HCT116 (cell line): ENCODE measurements at regions not wholly inside any gene's neighbourhood (a gene's known extent, or its start where the extent isn't known, plus 50 kb on each side); places are given as distances from the start of the nearest gene placed in this dataset.

Experiments
- ATAC-seq: fragments of 200-7000 bp; cut with Tn5 transposase; 2 replicates; pipeline ENCODE4 v1.9.1; 2020; ENCODE audit warnings: mild to moderate bottlenecking, moderate library complexity
- BruUV-seq: library from RNA; stranded (reverse); fragments of 400-500 nt; replicated peaks from 2 replicates; lab custom pipeline; 2021; lab: Mats Ljungman, UMichigan
- CTCF ChIA-PET: fragments of 300-600 bp; sonication (Branson Sonifier 250); formaldehyde crosslinking; loops from one replicate; lab custom pipeline; 2021; ENCODE audit warnings: antibody characterized with exemption; lab: Charles Lee
- POLR2A ChIA-PET: fragments of 300-600, 350-600 bp; sonication (Branson Sonifier 250); formaldehyde crosslinking; loops from one replicate; lab custom pipeline; 2021; ENCODE audit warnings: antibody characterized with exemption; lab: Charles Lee
- RAD21 ChIA-PET, 2 experiments: fragments of 300-600 bp; sonication (Branson Sonifier 250); formaldehyde crosslinking; loops; one replicate each; lab custom pipeline; 2023; ENCODE audit warnings: low total read pairs in 2 of 2; ENCODE audit not compliant: uncharacterized antibody in 2 of 2, unreplicated experiment in 2 of 2, low non-redundant PET in 1 of 2; lab: Charles Lee
- DNase-seq: peaks from one replicate; pipeline ENCODE4 v3.0.0-alpha.2; 2010; ENCODE audit warnings: low read depth, low spot score
- H2AFZ ChIP-seq: fragments of 200-600 bp; shearing (Covaris generic), sonication (generic); 2 replicates; pipeline ENCODE4 v1.6.1; 2017; ENCODE audit warnings: low read depth, mixed run types, mixed read lengths, antibody characterized with exemption, low read length; ENCODE audit not compliant: poor library complexity, severe bottlenecking
- H3K27ac ChIP-seq: 2 replicates; pipeline ENCODE4 v1.5.1; 2012; ENCODE audit warnings: low read depth, low read length
- H3K27me3 ChIP-seq: fragments of 200-600 bp; sonication (generic); 2 replicates; pipeline ENCODE4 v1.6.1; 2016; ENCODE audit warnings: mixed run types, low read length, mixed read lengths; ENCODE audit not compliant: insufficient read depth
- H3K36me3 ChIP-seq, 2 experiments: fragments of 200-500 bp in 1 of 2; fragments of 200-600 bp in 1 of 2; sonication (Bioruptor generic) in 1 of 2; sonication (generic) in 1 of 2; 2 replicates each; pipeline versions ENCODE4 v1.5.1 to v1.6.1; 2014 to 2016; ENCODE audit warnings: low read length in 2 of 2, inconsistent platforms in 1 of 2, mixed read lengths in 1 of 2, mixed run types in 1 of 2; ENCODE audit not compliant: insufficient read depth in 2 of 2, control insufficient read depth in 1 of 2
- H3K4me1 ChIP-seq, 2 experiments: fragments of 200-600 bp in 1 of 2; sonication (generic) in 1 of 2; 2 replicates each; pipeline versions ENCODE4 v1.5.1 to v1.6.1; 2012 to 2017; ENCODE audit warnings: low read length in 2 of 2, inconsistent platforms in 1 of 2, mild to moderate bottlenecking in 1 of 2, mixed read lengths in 1 of 2, mixed run types in 1 of 2, moderate library complexity in 1 of 2; ENCODE audit not compliant: insufficient read depth in 2 of 2, control insufficient read depth in 1 of 2
- H3K4me2 ChIP-seq: fragments of 200-600 bp; sonication (generic); 2 replicates; pipeline ENCODE4 v1.6.1; 2017; ENCODE audit warnings: mixed run types, low read length, mixed read lengths
- H3K4me3 ChIP-seq, 2 experiments: fragments of 200-600 bp in 1 of 2; sonication (generic) in 1 of 2; replicated peaks in 1 of 2; 2 replicates each; pipeline ENCODE4 v1.5.1; 2011 to 2016; ENCODE audit warnings: low read length in 2 of 2, control low read depth in 1 of 2, low read depth in 1 of 2, mild to moderate bottlenecking in 1 of 2, mixed read lengths in 1 of 2, mixed run types in 1 of 2
- H3K79me2 ChIP-seq: fragments of 200-600 bp; sonication (generic); 2 replicates; pipeline ENCODE4 v1.6.1; 2017; ENCODE audit warnings: mild to moderate bottlenecking, mixed run types, low read length, moderate library complexity, mixed read lengths; ENCODE audit not compliant: insufficient read depth
- H3K9ac ChIP-seq: fragments of 200-600 bp; sonication (generic); 2 replicates; pipeline ENCODE4 v1.6.1; 2016; ENCODE audit warnings: low read length, mixed read lengths
- H3K9me2 ChIP-seq: fragments of 200-600 bp; sonication (generic), shearing (Covaris generic); 2 replicates; pipeline ENCODE4 v1.6.1; 2017; ENCODE audit warnings: mixed run types, mild to moderate bottlenecking, moderate library complexity; ENCODE audit not compliant: insufficient read depth
- H3K9me3 ChIP-seq, 2 experiments: fragments of 200-500 bp in 1 of 2; fragments of 200-600 bp in 1 of 2; sonication (Bioruptor generic) in 1 of 2; sonication (generic) in 1 of 2; 2 replicates each; pipeline ENCODE4 v1.6.1; 2014 to 2017; ENCODE audit warnings: low read length in 2 of 2, mixed read lengths in 2 of 2, inconsistent platforms in 1 of 2, low read depth in 1 of 2, mild to moderate bottlenecking in 1 of 2, mixed run types in 1 of 2, moderate library complexity in 1 of 2; ENCODE audit not compliant: control insufficient read depth in 1 of 2, insufficient read depth in 1 of 2
- H4K20me1 ChIP-seq: fragments of 200-600 bp; sonication (generic), shearing (Covaris generic); 2 replicates; pipeline ENCODE4 v1.6.1; 2017; ENCODE audit warnings: mixed run types, mild to moderate bottlenecking, moderate library complexity; ENCODE audit not compliant: insufficient read depth
- ATF3 ChIP-seq: IDR thresholded peaks from 2 replicates; pipeline ENCODE4 v1.6.1; 2012
- CBX3 ChIP-seq: IDR thresholded peaks from 2 replicates; pipeline ENCODE4 v1.6.1; 2012; ENCODE audit warnings: low read depth
- CEBPB ChIP-seq: IDR thresholded peaks from 2 replicates; pipeline ENCODE4 v1.6.1; 2012; ENCODE audit warnings: low read depth
- EGR1 ChIP-seq: IDR thresholded peaks from 2 replicates; pipeline ENCODE4 v1.6.1; 2012; ENCODE audit warnings: low read depth
- EZH2 ChIP-seq: fragments of 200-600 bp; sonication (generic); IDR thresholded peaks from 2 replicates; pipeline ENCODE4 v1.6.1; 2017; ENCODE audit warnings: antibody characterized with exemption, mixed run types
- EZH2phosphoT487 ChIP-seq: fragments of 200-600 bp; IDR thresholded peaks from 2 replicates; pipeline ENCODE4 v1.6.1; 2018; ENCODE audit warnings: antibody characterized with exemption, borderline replicate concordance
- FOSL1 ChIP-seq: IDR thresholded peaks from 2 replicates; pipeline ENCODE4 v1.6.1; 2012; ENCODE audit warnings: low read depth
- JUND ChIP-seq: IDR thresholded peaks from 2 replicates; pipeline ENCODE4 v1.6.1; 2012
- MAX ChIP-seq: IDR thresholded peaks from 2 replicates; pipeline ENCODE4 v1.6.1; 2012
- POLR2A ChIP-seq: IDR thresholded peaks from 2 replicates; pipeline ENCODE4 v1.7.0; 2011; ENCODE audit warnings: borderline replicate concordance; ENCODE audit not compliant: insufficient read depth, insufficient read length; ENCODE audit errors: extremely low read depth
- POLR2AphosphoS5 ChIP-seq: IDR thresholded peaks from 2 replicates; pipeline ENCODE4 v1.6.1; 2011; ENCODE audit warnings: mild to moderate bottlenecking, low read depth, low read length, moderate library complexity
- SIN3A ChIP-seq: IDR thresholded peaks from 2 replicates; pipeline ENCODE4 v1.6.1; 2012; ENCODE audit warnings: low read depth
- SP1 ChIP-seq: IDR thresholded peaks from 2 replicates; pipeline ENCODE4 v1.6.1; 2012; ENCODE audit warnings: low read depth
- YY1 ChIP-seq: IDR thresholded peaks from 2 replicates; pipeline ENCODE4 v1.6.1; 2011; ENCODE audit warnings: low read length, low read depth, moderate library complexity, mild to moderate bottlenecking; ENCODE audit not compliant: insufficient replicate concordance; ENCODE audit errors: extremely low read depth
- ZBTB33 ChIP-seq: IDR thresholded peaks from 2 replicates; pipeline ENCODE4 v1.6.1; 2011; ENCODE audit warnings: mild to moderate bottlenecking, low read length, moderate library complexity; ENCODE audit not compliant: insufficient replicate concordance; ENCODE audit errors: extremely low read depth
- ZFX ChIP-seq: fragments of 450-650 bp; IDR thresholded peaks from 2 replicates; pipeline ENCODE4 v1.6.1; 2017
- intact Hi-C: fragments of 100-400 bp; cut with micrococcal nuclease; formaldehyde crosslinking; loops from 2 replicates; pipeline ENCODE4 v1.10.0; 2022

GRCh38 chr7:116128139-116128538 lies 82.2 kb upstream of the TES start:
- Histone ChIP-seq H3K36me3 (no peaks in the 10 kb centered on the region), H3K4me1 (no peaks in the 10 kb centered on the region), H4K20me1 (no peaks in the 10 kb centered on the region), H3K9me3 (peaks cover 0 to 6% of the 10 kb centered on the region in 2 experiments; a peak in 1 of 4 replicates), H3K9me2 (no peaks in the 10 kb centered on the region), H2AFZ (no peak overlapping the region), H3K4me2 (no peak overlapping the region), H3K4me3 (no peak overlapping the region), H3K27me3 (no peaks in the 10 kb centered on the region), H3K9ac (no peak overlapping the region), H3K27ac (no peak overlapping the region), H3K79me2 (no peaks in the 10 kb centered on the region)
- no peak for ATAC-seq
- POLR2A ChIA-PET = no interaction called here
- RAD21 ChIA-PET = no interaction called here
- no TSS peak for BruUV-seq
- no peak for DNase-seq
- intact Hi-C loops = no loop called here
- no peak for TF ChIP-seq YY1
- no peak for TF ChIP-seq POLR2AphosphoS5
- no peak for TF ChIP-seq CBX3
- no peak for TF ChIP-seq ATF3
- TF ChIP-seq CEBPB = no peak
- TF ChIP-seq ZFX = no peak
- no peak for TF ChIP-seq SIN3A
- no peak for TF ChIP-seq FOSL1
- TF ChIP-seq EGR1 = no peak
- TF ChIP-seq POLR2A = no peak
- TF ChIP-seq JUND = no peak
- no peak for TF ChIP-seq SP1
- TF ChIP-seq EZH2 = no peak
- no peak for TF ChIP-seq EZH2phosphoT487
- TF ChIP-seq MAX = no peak
- no peak for TF ChIP-seq ZBTB33
- CTCF ChIA-PET = no interaction called here
